ENCODE measurements at regions not wholly inside any gene's neighbourhood (a gene's known extent, or its start where the extent isn't known, plus 50 kb on each side); places are given as distances from the start of the nearest gene placed in this dataset.

DNA sequence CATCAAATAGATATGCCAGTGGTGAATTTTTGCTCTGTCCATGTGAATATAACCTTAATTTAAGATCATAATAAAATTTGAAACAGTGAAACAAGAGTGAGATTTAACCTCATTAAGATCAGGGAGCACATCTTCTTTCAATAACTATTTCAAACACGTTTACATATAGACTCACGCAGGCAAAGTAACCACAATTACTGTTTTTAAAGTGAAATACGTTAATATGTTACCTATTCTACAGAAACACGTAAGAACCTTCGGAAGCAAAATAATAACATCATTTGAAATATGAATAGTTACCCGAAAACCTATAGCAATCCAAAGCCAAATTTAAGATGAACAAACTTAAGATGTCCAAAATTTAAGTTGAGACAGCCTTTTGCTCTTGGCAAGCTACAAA lies 136.2 kb upstream of the ZC3H12C start:
- no peaks in the 10 kb centered on the region for H3K79me2 ChIP-seq (ENCODE audit: low read depth)
- peaks cover 5% of the 10 kb centered on the region; the same call in 1 of the 2 replicates for H3K9me2 ChIP-seq (ENCODE audit: insufficient read depth)
- H3K4me1 ChIP-seq (replicated peaks; ENCODE audit: insufficient read depth) = no peaks in the 10 kb centered on the region
- BruUV-seq (replicated peaks) = no TSS peak
- no peaks in the 10 kb centered on the region for H3K9me3 ChIP-seq (ENCODE audit: insufficient read depth, low read depth)
- intact Hi-C loops (cut with micrococcal nuclease; ENCODE audit: unreplicated experiment) = no loop called here
- ChIA-PET POLR2A (ENCODE audit: unreplicated experiment) (no interaction called here), CTCF (no interaction called here)
- H2AFZ ChIP-seq = no peak overlapping the region
- DNase-seq = no peak
- H3K4me2 ChIP-seq = no peak overlapping the region
- no peaks in the 10 kb centered on the region for H3F3A ChIP-seq (ENCODE audit: insufficient read depth, low read depth)
- H3K36me3 ChIP-seq (ENCODE audit: low read depth) = no peaks in the 10 kb centered on the region
- no peaks in the 10 kb centered on the region for H3K27me3 ChIP-seq (ENCODE audit: insufficient read depth, low read depth)
- no peak overlapping the region for H3K4me3 ChIP-seq
- H4K20me1 ChIP-seq (ENCODE audit: insufficient read depth) = no peaks in the 10 kb centered on the region
- no peak overlapping the region for H3K27ac ChIP-seq
- no peak for TF ChIP-seq EZH2 (IDR thresholded peaks at IDR 0.05; ENCODE audit: low read depth)
- TF ChIP-seq, protein P1, sequence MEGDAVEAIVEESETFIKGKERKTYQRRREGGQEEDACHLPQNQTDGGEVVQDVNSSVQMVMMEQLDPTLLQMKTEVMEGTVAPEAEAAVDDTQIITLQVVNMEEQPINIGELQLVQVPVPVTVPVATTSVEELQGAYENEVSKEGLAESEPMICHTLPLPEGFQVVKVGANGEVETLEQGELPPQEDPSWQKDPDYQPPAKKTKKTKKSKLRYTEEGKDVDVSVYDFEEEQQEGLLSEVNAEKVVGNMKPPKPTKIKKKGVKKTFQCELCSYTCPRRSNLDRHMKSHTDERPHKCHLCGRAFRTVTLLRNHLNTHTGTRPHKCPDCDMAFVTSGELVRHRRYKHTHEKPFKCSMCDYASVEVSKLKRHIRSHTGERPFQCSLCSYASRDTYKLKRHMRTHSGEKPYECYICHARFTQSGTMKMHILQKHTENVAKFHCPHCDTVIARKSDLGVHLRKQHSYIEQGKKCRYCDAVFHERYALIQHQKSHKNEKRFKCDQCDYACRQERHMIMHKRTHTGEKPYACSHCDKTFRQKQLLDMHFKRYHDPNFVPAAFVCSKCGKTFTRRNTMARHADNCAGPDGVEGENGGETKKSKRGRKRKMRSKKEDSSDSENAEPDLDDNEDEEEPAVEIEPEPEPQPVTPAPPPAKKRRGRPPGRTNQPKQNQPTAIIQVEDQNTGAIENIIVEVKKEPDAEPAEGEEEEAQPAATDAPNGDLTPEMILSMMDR (conservative IDR thresholded peaks at IDR 0.05) = no peak

DNA sequence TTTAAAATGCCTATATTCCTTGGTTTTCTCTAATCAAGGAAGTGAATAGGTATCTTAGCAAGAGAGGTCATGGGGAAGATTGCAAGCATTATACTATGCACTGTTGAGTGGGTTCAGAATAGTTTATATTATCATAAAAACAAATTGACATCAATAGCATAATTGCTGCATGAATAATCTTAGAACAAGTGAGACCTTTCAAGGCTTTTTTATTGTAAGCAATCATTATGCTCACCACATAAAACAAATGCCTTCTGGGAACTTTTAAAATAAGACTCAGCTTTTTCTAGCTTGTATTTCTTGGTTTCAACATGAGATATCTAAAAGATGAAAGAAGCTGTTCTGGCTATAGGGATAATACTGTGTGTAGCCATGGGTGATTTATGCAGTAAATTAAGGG lies 135.6 kb upstream of the ZC3H12C start:
- intact Hi-C loops (cut with micrococcal nuclease; ENCODE audit: unreplicated experiment) = no loop called here
- H4K20me1 ChIP-seq (ENCODE audit: insufficient read depth) = no peaks in the 10 kb centered on the region
- no peaks in the 10 kb centered on the region for H3K4me1 ChIP-seq (replicated peaks; ENCODE audit: insufficient read depth)
- POLR2A ChIA-PET (ENCODE audit: unreplicated experiment) = no interaction called here
- no peak overlapping the region for H3K4me2 ChIP-seq
- TF ChIP-seq, protein P1 (conservative IDR thresholded peaks at IDR 0.05) = no peak
- no peak for TF ChIP-seq EZH2 (IDR thresholded peaks at IDR 0.05; ENCODE audit: low read depth)
- peaks cover 5% of the 10 kb centered on the region; the same call in 1 of the 2 replicates for H3K9me2 ChIP-seq (ENCODE audit: insufficient read depth)
- no peaks in the 10 kb centered on the region for H3K79me2 ChIP-seq (ENCODE audit: low read depth)
- H3K4me3 ChIP-seq = no peak overlapping the region
- H3K27me3 ChIP-seq (ENCODE audit: insufficient read depth, low read depth) = no peaks in the 10 kb centered on the region
- H2AFZ ChIP-seq = no peak overlapping the region
- no peaks in the 10 kb centered on the region for H3K36me3 ChIP-seq (ENCODE audit: low read depth)
- H3K27ac ChIP-seq = no peak overlapping the region
- H3F3A ChIP-seq (ENCODE audit: insufficient read depth, low read depth) = no peaks in the 10 kb centered on the region
- no TSS peak for BruUV-seq (replicated peaks)
- no peak for DNase-seq
- H3K9me3 ChIP-seq (ENCODE audit: insufficient read depth, low read depth) = no peaks in the 10 kb centered on the region
- CTCF ChIA-PET = no interaction called here

- H3K27ac ChIP-seq = no peak overlapping the region
- no peaks in the 10 kb centered on the region for H3K27me3 ChIP-seq (ENCODE audit: insufficient read depth, low read depth)
- H4K20me1 ChIP-seq (ENCODE audit: insufficient read depth) = no peaks in the 10 kb centered on the region
- no peak for DNase-seq
- ChIA-PET CTCF (no interaction called here), POLR2A (ENCODE audit: unreplicated experiment) (no interaction called here)
- H3K9me2 ChIP-seq (ENCODE audit: insufficient read depth) = peaks cover 5% of the 10 kb centered on the region; the same call in 1 of the 2 replicates
- no peaks in the 10 kb centered on the region for H3K4me1 ChIP-seq (replicated peaks; ENCODE audit: insufficient read depth)
- H3K9me3 ChIP-seq (ENCODE audit: insufficient read depth, low read depth) = no peaks in the 10 kb centered on the region
- BruUV-seq (replicated peaks) = no TSS peak
- no peaks in the 10 kb centered on the region for H3K79me2 ChIP-seq (ENCODE audit: low read depth)
- TF ChIP-seq, protein P1 (conservative IDR thresholded peaks at IDR 0.05) = no peak
- no peak for TF ChIP-seq EZH2 (IDR thresholded peaks at IDR 0.05; ENCODE audit: low read depth)
- H2AFZ ChIP-seq = no peak overlapping the region
- H3F3A ChIP-seq (ENCODE audit: insufficient read depth, low read depth) = no peaks in the 10 kb centered on the region
- no peak overlapping the region for H3K4me3 ChIP-seq
- intact Hi-C loops (cut with micrococcal nuclease; ENCODE audit: unreplicated experiment) = no loop called here
- H3K36me3 ChIP-seq (ENCODE audit: low read depth) = no peaks in the 10 kb centered on the region
- H3K4me2 ChIP-seq = no peak overlapping the region
Observed at GRCh38 chr11:109958131-109958820, 134.9 kb upstream of the ZC3H12C start.

Measured in PC-9 (cell line).